GM12878 (cell line): ENCODE measurements at regions not wholly inside any gene's neighbourhood (a gene's known extent, or its start where the extent isn't known, plus 50 kb on each side); places are given as distances from the start of the nearest gene placed in this dataset.

Experiments
- ATAC-seq: fragments of 200-7000 bp; cut with Tn5 transposase; 3 replicates; pipeline ENCODE4 v1.9.1; 2020; ENCODE audit warnings: mild to moderate bottlenecking, moderate library complexity
- BruUV-seq: library from RNA; stranded (reverse); fragments of 400-500 nt; replicated peaks from 2 replicates; lab custom pipeline; 2021; lab: Mats Ljungman, UMichigan
- CTCF ChIA-PET: fragments of 300-600 bp; sonication (Branson Sonifier 250); formaldehyde crosslinking; extraction: SDS; loops from one replicate; lab custom pipeline; 2021; ENCODE audit warnings: inconsistent platforms; lab: Yijun Ruan, JAX
- POLR2A ChIA-PET: fragments of 350-600 bp; formaldehyde crosslinking; extraction: SDS; loops from one replicate; lab custom pipeline; 2021; ENCODE audit warnings: inconsistent platforms; lab: Charles Lee
- RAD21 ChIA-PET: fragments of 300-600 bp; sonication (Branson Sonifier 250); formaldehyde crosslinking; loops from one replicate; lab custom pipeline; 2023; ENCODE audit warnings: antibody characterized with exemption; ENCODE audit not compliant: unreplicated experiment; lab: Charles Lee
- SMC1A ChIA-PET: fragments of 300-600 bp; sonication (Branson Sonifier 250); formaldehyde crosslinking; loops from one replicate; lab custom pipeline; 2023; ENCODE audit not compliant: unreplicated experiment, uncharacterized antibody; lab: Charles Lee
- DNase-seq: peaks from one replicate; pipeline ENCODE4 v3.0.0-alpha.2; 2011; ENCODE audit warnings: low read depth, low spot score
- FAIRE-seq: peaks from 3 replicates; lab custom pipeline; 2011; peaks lifted over from hg19 to GRCh38; lab: Jason Lieb, UNC
- H2AFZ ChIP-seq: 2 replicates; pipeline ENCODE4 v1.6.0; 2011; ENCODE audit warnings: low read depth, low read length, control low read depth; ENCODE audit not compliant: control insufficient read depth
- H3K27ac ChIP-seq: 2 replicates; pipeline ENCODE4 v1.5.1; 2011; ENCODE audit warnings: control low read depth; ENCODE audit not compliant: control insufficient read depth, insufficient read depth
- H3K27me3 ChIP-seq, 2 experiments: replicated peaks in 1 of 2; 2 replicates each; pipeline versions ENCODE4 v1.6.0 to v1.6.1; 2011; ENCODE audit warnings: low read length in 1 of 2; ENCODE audit not compliant: control insufficient read depth in 2 of 2, insufficient read depth in 2 of 2
- H3K36me3 ChIP-seq, 2 experiments: 2 replicates each; pipeline ENCODE4 v1.5.1; 2011; ENCODE audit warnings: low read length in 1 of 2; ENCODE audit not compliant: control insufficient read depth in 2 of 2, insufficient read depth in 2 of 2
- H3K4me1 ChIP-seq: 2 replicates; pipeline ENCODE4 v1.6.1; 2011; ENCODE audit warnings: mild to moderate bottlenecking, low read length, moderate library complexity, mixed read lengths; ENCODE audit not compliant: control insufficient read depth, insufficient read depth
- H3K4me2 ChIP-seq: 2 replicates; pipeline ENCODE4 v1.6.0; 2011; ENCODE audit warnings: control low read depth; ENCODE audit not compliant: control insufficient read depth, insufficient read depth
- H3K4me3 ChIP-seq: fragments of 200-600 bp; sonication (generic); 2 replicates; pipeline ENCODE4 v1.5.1; 2016
- H3K79me2 ChIP-seq: 2 replicates; pipeline ENCODE4 v1.6.0; 2011; ENCODE audit warnings: low read length; ENCODE audit not compliant: control insufficient read depth, insufficient read depth
- H3K9ac ChIP-seq: 2 replicates; pipeline ENCODE4 v1.8.0; 2011; ENCODE audit warnings: low read length, control low read depth, mixed read lengths; ENCODE audit not compliant: control insufficient read depth, insufficient read depth
- H3K9me3 ChIP-seq: replicated peaks from 3 replicates; pipeline ENCODE4 v1.5.1; 2011; ENCODE audit warnings: mild to moderate bottlenecking, low read length; ENCODE audit not compliant: control insufficient read depth, insufficient read depth
- H4K20me1 ChIP-seq: 2 replicates; pipeline ENCODE4 v1.6.0; 2011; ENCODE audit not compliant: control insufficient read depth, insufficient read depth
- ATF7 ChIP-seq: fragments of 450-650 bp; IDR thresholded peaks from 2 replicates; pipeline ENCODE4 v1.6.1; 2016; ENCODE audit warnings: low read depth, mild to moderate bottlenecking
- KLF5 ChIP-seq: fragments of 450-650 bp; IDR thresholded peaks from 2 replicates; pipeline ENCODE4 v1.6.1; 2014; ENCODE audit warnings: mild to moderate bottlenecking; ENCODE audit not compliant: partially characterized antibody
- MEF2A ChIP-seq: IDR thresholded peaks from 2 replicates; pipeline ENCODE4 v1.6.1; 2011; ENCODE audit warnings: low read depth, mild to moderate bottlenecking, low read length, moderate library complexity; ENCODE audit not compliant: insufficient read depth
- RB1 ChIP-seq: fragments of 450-650 bp; formaldehyde crosslinking; IDR thresholded peaks from 2 replicates; pipeline ENCODE4 v1.6.1; 2017; ENCODE audit warnings: mild to moderate bottlenecking, borderline replicate concordance
- RUNX3 ChIP-seq: IDR thresholded peaks from 2 replicates; pipeline ENCODE4 v1.6.1; 2012; ENCODE audit warnings: low read length, inconsistent platforms
- SMAD5 ChIP-seq: IDR thresholded peaks from 2 replicates; pipeline ENCODE4 v1.6.1; 2016; ENCODE audit warnings: antibody characterized with exemption, low read depth
- STAT1 ChIP-seq: fragments of 450-650 bp; conservative IDR thresholded peaks from 2 replicates; pipeline ENCODE4 v1.6.1; 2014; ENCODE audit warnings: antibody characterized with exemption, mild to moderate bottlenecking
- WGBS: methylation state at CpG from one replicate; pipeline ENCODE4 v1.1.6; 2016; ENCODE audit warnings: low lambda C conversion rate; ENCODE audit not compliant: insufficient replicate concordance, insufficient coverage; ENCODE audit errors: missing lambda C conversion rate; 5-methylcytosine and 5-hydroxymethylcytosine counted together
- in situ Hi-C: fragments of 300-500 bp; cut with MboI; formaldehyde crosslinking; loops from 9 replicates; pipeline ENCODE4 v1.14.3; 2018; ENCODE audit warnings: mixed read lengths
- intact Hi-C: fragments of 100-400 bp; cut with micrococcal nuclease; formaldehyde crosslinking; loops from one replicate; pipeline ENCODE4 v1.14.2; 2022; ENCODE audit not compliant: unreplicated experiment
- TF ChIP-seq, protein P1 (sequence below): fragments of 450-650 bp; formaldehyde crosslinking; IDR thresholded peaks from 2 replicates; pipeline ENCODE4 v1.4.0; 2022; ENCODE audit warnings: mild to moderate bottlenecking, moderate library complexity
- TF ChIP-seq, protein P2 (sequence below): IDR thresholded peaks from 2 replicates; pipeline ENCODE4 v1.6.1; 2012; ENCODE audit warnings: improper control_type of control experiment, low read depth, low read length; ENCODE audit not compliant: insufficient replicate concordance

DNA sequence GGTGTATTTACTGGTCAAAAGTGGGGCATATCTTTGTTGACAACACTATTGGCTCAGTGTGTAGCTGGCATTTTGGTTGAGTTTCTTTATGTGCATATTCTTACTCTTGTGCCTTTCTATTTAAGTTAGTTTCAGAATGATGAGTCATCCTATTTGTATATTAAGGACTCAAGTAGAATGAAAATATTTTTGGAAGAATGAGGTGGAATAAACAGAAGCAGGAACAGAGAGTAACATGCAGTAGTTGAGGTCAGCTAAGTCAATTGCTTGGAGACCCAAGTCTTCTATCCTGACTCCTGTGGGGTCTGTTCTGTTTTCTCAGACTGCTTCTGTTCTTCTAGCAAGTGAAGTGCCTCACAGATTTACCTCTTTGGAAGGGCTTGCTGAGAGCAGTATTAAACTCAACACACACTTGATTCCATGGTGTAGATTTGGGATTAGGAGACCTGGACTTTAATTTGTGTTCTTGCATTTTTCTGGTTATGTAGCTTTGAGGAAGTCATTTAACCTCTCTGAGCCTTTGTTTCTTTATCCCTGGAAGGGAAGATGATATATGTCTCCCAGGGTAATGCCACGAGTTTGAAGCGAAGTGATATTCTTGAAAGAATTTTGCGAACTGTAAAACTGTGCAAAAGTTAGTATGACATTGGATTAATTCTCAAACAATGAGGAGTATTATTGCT lies 324.3 kb downstream of the QKI start:
- ChIA-PET CTCF (no interaction called here), SMC1A (no interaction called here), POLR2A (no interaction called here), RAD21 (no interaction called here)
- Histone ChIP-seq H3K4me1 (peaks cover 12% of the 10 kb centered on the region), H3K27me3 (no peaks in the 10 kb centered on the region), H4K20me1 (no peaks in the 10 kb centered on the region), H3K27ac (no peak overlapping the region), H3K79me2 (no peaks in the 10 kb centered on the region), H3K4me3 (no peak overlapping the region), H2AFZ (no peak overlapping the region; the same call in 1 of the 2 replicates), H3K4me2 (peak overlapping the region; percentile 60), H3K9ac (no peak overlapping the region), H3K36me3 (no peaks in the 10 kb centered on the region), H3K9me3 (peaks cover 1% of the 10 kb centered on the region; the same call in 2 of the 3 replicates)
- no TSS peak for BruUV-seq
- no peak for TF ChIP-seq RUNX3
- peak; percentile 60; the same call in 1 of the 2 replicates for TF ChIP-seq MEF2A
- no peak for TF ChIP-seq STAT1
- TF ChIP-seq RB1, result no peak
- ATAC-seq, result peak; percentile 63
- intact Hi-C loops, result no loop called here
- no peak for DNase-seq
- peak; percentile 84 for FAIRE-seq
- WGBS, result 83% methylated on average over 3 of the region's 3 CpGs
- in situ Hi-C loops, result no loop called here

DNA sequence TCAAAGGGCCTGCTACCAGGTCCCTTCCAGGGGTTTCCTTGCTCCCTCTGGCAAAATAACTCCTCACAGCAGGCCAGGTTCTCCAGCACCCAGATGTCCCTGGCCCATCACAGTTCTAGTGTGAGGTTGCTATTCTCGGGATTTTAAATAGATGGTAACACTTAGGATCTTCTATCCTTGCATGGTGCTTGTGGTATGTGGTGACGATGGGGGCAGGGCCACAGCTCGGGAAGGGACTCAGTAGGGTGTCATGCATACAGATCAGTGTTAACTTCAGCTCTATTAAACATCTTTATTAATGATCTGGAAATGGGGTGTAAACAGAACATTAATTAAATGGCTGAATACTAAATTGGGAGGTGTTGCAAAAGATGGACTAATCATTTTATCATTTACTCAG lies 323.8 kb downstream of the QKI start:
- H3K4me3 ChIP-seq, result no peak overlapping the region
- peak overlapping the region; percentile 60 for H3K4me2 ChIP-seq
- POLR2A ChIA-PET, result no interaction called here
- RAD21 ChIA-PET, result no interaction called here
- no TSS peak for BruUV-seq
- in situ Hi-C loops (no loop called here), intact Hi-C loops (no loop called here)
- no peak for FAIRE-seq
- peaks cover 1% of the 10 kb centered on the region; the same call in 2 of the 3 replicates for H3K9me3 ChIP-seq
- H3K79me2 ChIP-seq, result no peaks in the 10 kb centered on the region
- H3K27me3 ChIP-seq, result no peaks in the 10 kb centered on the region
- no peak overlapping the region for H3K27ac ChIP-seq
- SMC1A ChIA-PET, result no interaction called here
- 55% methylated on average over 3 of the region's 3 CpGs for WGBS
- peaks cover 12% of the 10 kb centered on the region for H3K4me1 ChIP-seq
- no peak for ATAC-seq
- H3K36me3 ChIP-seq, result no peaks in the 10 kb centered on the region
- DNase-seq, result no peak
- no peak overlapping the region for H3K9ac ChIP-seq
- CTCF ChIA-PET, result no interaction called here
- no peaks in the 10 kb centered on the region for H4K20me1 ChIP-seq
- no peak overlapping the region; the same call in 1 of the 2 replicates for H2AFZ ChIP-seq
- TF ChIP-seq, protein P1, sequence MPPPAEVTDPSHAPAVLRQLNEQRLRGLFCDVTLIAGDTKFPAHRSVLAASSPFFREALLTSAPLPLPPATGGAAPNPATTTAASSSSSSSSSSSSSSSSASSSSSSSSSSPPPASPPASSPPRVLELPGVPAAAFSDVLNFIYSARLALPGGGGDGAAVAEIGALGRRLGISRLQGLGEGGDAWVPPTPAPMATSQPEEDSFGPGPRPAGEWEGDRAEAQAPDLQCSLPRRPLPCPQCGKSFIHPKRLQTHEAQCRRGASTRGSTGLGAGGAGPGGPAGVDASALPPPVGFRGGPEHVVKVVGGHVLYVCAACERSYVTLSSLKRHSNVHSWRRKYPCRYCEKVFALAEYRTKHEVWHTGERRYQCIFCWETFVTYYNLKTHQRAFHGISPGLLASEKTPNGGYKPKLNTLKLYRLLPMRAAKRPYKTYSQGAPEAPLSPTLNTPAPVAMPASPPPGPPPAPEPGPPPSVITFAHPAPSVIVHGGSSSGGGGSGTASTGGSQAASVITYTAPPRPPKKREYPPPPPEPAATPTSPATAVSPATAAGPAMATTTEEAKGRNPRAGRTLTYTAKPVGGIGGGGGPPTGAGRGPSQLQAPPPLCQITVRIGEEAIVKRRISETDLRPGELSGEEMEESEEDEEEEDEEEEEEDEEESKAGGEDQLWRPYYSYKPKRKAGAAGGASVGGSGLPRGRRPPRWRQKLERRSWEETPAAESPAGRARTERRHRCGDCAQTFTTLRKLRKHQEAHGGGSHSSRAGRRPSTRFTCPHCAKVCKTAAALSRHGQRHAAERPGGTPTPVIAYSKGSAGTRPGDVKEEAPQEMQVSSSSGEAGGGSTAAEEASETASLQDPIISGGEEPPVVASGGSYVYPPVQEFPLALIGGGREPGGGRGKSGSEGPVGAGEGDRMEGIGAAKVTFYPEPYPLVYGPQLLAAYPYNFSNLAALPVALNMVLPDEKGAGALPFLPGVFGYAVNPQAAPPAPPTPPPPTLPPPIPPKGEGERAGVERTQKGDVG (CRISPR knock-in tag), result no peak
- TF ChIP-seq SMAD5, result no peak
- no peak for TF ChIP-seq KLF5
- TF ChIP-seq, protein P2, sequence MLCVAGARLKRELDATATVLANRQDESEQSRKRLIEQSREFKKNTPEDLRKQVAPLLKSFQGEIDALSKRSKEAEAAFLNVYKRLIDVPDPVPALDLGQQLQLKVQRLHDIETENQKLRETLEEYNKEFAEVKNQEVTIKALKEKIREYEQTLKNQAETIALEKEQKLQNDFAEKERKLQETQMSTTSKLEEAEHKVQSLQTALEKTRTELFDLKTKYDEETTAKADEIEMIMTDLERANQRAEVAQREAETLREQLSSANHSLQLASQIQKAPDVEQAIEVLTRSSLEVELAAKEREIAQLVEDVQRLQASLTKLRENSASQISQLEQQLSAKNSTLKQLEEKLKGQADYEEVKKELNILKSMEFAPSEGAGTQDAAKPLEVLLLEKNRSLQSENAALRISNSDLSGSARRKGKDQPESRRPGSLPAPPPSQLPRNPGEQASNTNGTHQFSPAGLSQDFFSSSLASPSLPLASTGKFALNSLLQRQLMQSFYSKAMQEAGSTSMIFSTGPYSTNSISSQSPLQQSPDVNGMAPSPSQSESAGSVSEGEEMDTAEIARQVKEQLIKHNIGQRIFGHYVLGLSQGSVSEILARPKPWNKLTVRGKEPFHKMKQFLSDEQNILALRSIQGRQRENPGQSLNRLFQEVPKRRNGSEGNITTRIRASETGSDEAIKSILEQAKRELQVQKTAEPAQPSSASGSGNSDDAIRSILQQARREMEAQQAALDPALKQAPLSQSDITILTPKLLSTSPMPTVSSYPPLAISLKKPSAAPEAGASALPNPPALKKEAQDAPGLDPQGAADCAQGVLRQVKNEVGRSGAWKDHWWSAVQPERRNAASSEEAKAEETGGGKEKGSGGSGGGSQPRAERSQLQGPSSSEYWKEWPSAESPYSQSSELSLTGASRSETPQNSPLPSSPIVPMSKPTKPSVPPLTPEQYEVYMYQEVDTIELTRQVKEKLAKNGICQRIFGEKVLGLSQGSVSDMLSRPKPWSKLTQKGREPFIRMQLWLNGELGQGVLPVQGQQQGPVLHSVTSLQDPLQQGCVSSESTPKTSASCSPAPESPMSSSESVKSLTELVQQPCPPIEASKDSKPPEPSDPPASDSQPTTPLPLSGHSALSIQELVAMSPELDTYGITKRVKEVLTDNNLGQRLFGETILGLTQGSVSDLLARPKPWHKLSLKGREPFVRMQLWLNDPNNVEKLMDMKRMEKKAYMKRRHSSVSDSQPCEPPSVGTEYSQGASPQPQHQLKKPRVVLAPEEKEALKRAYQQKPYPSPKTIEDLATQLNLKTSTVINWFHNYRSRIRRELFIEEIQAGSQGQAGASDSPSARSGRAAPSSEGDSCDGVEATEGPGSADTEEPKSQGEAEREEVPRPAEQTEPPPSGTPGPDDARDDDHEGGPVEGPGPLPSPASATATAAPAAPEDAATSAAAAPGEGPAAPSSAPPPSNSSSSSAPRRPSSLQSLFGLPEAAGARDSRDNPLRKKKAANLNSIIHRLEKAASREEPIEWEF, result no peak
- no peak for TF ChIP-seq ATF7
